Renal cortical epithelial cell (primary cell): ENCODE measurements at regions not wholly inside any gene's neighbourhood (a gene's known extent, or its start where the extent isn't known, plus 50 kb on each side); places are given as distances from the start of the nearest gene placed in this dataset.

Source experiments
- DNase-seq: peaks from one replicate; pipeline ENCODE4 v3.0.0-alpha.2; 2011; ENCODE audit warnings: low read depth

GRCh38 chr21:29228306-29228705, 70.4 kb upstream of the BACH1 start:
- no peak for DNase-seq

- peak; percentile 72 for DNase-seq
Measured at GRCh38 chr21:29230551-29231261, 68.0 kb upstream of the BACH1 start.

GRCh38 chr21:29231756-29232529, 66.8 kb upstream of the BACH1 start:
- no peak for DNase-seq

GRCh38 chr21:29232530-29233255, 66.0 kb upstream of the BACH1 start:
- peak; percentile 83 for DNase-seq

GRCh38 chr21:29233256-29233546, 65.5 kb upstream of the BACH1 start:
- no peak for DNase-seq

- DNase-seq: no peak
Measured at GRCh38 chr21:29233611-29234540, 64.8 kb upstream of the BACH1 start.

- peak; percentile 48 for DNase-seq
Measured at GRCh38 chr21:29235714-29236197, 63.0 kb upstream of the BACH1 start.

- DNase-seq: no peak
Measured at GRCh38 chr21:29236201-29236600, 62.5 kb upstream of the BACH1 start.

- DNase-seq: peak; percentile 75
Measured at GRCh38 chr21:29237110-29238052, 61.3 kb upstream of the BACH1 start.

- DNase-seq: peak; percentile 28
Measured at GRCh38 chr21:29238053-29238966, 60.4 kb upstream of the BACH1 start.

GRCh38 chr21:29238967-29239290, 59.8 kb upstream of the BACH1 start:
- no peak for DNase-seq

- DNase-seq: no peak
Measured at GRCh38 chr21:29240136-29240535, 58.6 kb upstream of the BACH1 start.

- no peak for DNase-seq
Measured at GRCh38 chr21:29242201-29242600, 56.5 kb upstream of the BACH1 start.

GRCh38 chr21:29243188-29243587, 55.5 kb upstream of the BACH1 start:
- no peak for DNase-seq

GRCh38 chr21:29245104-29245643, 53.5 kb upstream of the BACH1 start:
- no peak for DNase-seq

GRCh38 chr21:29245863-29246262, 52.9 kb upstream of the BACH1 start:
- DNase-seq: no peak

GRCh38 chr21:29246614-29247013, 52.1 kb upstream of the BACH1 start:
- DNase-seq: no peak

- DNase-seq: no peak
Measured at GRCh38 chr21:29248124-29248523, 50.6 kb upstream of the BACH1 start.
